ENCODE measurements at regions not wholly inside any gene's neighbourhood (a gene's known extent, or its start where the extent isn't known, plus 50 kb on each side); places are given as distances from the start of the nearest gene placed in this dataset.

DNA sequence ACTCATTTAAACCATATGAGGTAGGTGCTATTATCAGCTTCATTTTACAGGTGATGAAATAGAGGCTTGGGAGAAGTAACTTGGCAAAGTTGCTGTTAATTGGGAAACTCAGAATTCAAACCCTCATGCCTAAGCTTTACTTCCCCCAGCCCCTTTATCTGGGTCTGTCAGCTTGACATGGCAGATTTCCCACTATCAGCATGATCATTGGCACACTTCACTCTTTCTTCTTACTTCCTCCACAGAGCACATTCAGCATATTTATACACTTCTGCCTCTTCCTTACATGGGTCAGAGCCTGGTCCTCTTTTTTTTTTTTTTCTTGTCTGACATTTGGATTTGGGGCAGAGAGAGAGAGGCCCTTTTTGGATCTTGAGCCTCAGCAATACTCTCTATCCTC is 56.5 kb upstream of the ARX start:
- Histone ChIP-seq H3K27me3 (ENCODE audit: control insufficient read depth in 3 of 3, insufficient read depth in 3 of 3, low read length in 2 of 3) (no peaks in the 10 kb centered on the region), H3K4me3 (no peak overlapping the region), H3K9ac (ENCODE audit: insufficient read depth in 1 of 2, low read length in 2 of 2) (no peak overlapping the region), H3K9me3 (ENCODE audit: control insufficient read depth in 4 of 4, insufficient read depth in 3 of 4, low read length in 3 of 4) (peaks cover 0 to 4% (median 0%) of the 10 kb centered on the region in 4 donors), H3K4me1 (ENCODE audit: control insufficient read depth in 5 of 5, insufficient read depth in 5 of 5, low read length in 5 of 5) (no peaks in the 10 kb centered on the region), H3K27ac (ENCODE audit: low read depth in 1 of 2, low read length in 1 of 2) (no peak overlapping the region), H3K36me3 (ENCODE audit: control insufficient read depth in 4 of 4, insufficient read depth in 4 of 4, low read length in 4 of 4) (no peaks in the 10 kb centered on the region)
- DNase-seq: no peak
- ATAC-seq (ENCODE audit: insufficient read depth, low FRiP score): no peak
- TF ChIP-seq, protein P1, sequence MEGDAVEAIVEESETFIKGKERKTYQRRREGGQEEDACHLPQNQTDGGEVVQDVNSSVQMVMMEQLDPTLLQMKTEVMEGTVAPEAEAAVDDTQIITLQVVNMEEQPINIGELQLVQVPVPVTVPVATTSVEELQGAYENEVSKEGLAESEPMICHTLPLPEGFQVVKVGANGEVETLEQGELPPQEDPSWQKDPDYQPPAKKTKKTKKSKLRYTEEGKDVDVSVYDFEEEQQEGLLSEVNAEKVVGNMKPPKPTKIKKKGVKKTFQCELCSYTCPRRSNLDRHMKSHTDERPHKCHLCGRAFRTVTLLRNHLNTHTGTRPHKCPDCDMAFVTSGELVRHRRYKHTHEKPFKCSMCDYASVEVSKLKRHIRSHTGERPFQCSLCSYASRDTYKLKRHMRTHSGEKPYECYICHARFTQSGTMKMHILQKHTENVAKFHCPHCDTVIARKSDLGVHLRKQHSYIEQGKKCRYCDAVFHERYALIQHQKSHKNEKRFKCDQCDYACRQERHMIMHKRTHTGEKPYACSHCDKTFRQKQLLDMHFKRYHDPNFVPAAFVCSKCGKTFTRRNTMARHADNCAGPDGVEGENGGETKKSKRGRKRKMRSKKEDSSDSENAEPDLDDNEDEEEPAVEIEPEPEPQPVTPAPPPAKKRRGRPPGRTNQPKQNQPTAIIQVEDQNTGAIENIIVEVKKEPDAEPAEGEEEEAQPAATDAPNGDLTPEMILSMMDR (IDR thresholded peaks at IDR 0.05; ENCODE audit: control extremely low read depth, extremely low read depth): no peak

DNA sequence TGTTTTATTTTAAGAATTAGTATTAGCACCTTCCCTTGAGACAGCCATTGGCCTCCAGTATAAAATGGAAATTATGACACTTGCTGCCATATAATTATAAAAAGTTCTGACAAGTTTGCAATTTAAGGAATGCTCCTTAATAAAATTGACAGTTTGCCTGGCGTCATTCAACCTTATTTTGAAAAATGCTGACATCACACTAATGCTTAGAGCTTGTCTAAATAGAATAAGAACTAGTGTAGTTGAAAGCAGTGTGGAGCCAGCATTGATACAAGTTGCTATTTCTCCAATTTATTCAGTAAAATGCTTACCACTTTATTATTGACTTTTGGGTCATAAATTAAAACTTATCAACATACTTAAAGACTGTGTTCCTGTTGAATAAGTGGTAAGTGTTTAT is 54.3 kb upstream of the ARX start:
- WGBS, 2 donors: 54 to 90% methylated on average over 1 of the region's 1 CpG
- H3K27me3 ChIP-seq (ENCODE audit: control insufficient read depth in 3 of 3, insufficient read depth in 3 of 3, low read length in 2 of 3): no peaks in the 10 kb centered on the region
- TF ChIP-seq, protein P1 (IDR thresholded peaks at IDR 0.05; ENCODE audit: control extremely low read depth, extremely low read depth): no peak
- H3K4me3 ChIP-seq: no peak overlapping the region
- H3K9ac ChIP-seq (ENCODE audit: insufficient read depth in 1 of 2, low read length in 2 of 2): no peak overlapping the region
- H3K36me3 ChIP-seq (ENCODE audit: control insufficient read depth in 4 of 4, insufficient read depth in 4 of 4, low read length in 4 of 4): no peaks in the 10 kb centered on the region
- DNase-seq (no peak), ATAC-seq (ENCODE audit: insufficient read depth, low FRiP score) (no peak)
- H3K27ac ChIP-seq (ENCODE audit: low read depth in 1 of 2, low read length in 1 of 2): no peak overlapping the region
- H3K4me1 ChIP-seq (ENCODE audit: control insufficient read depth in 5 of 5, insufficient read depth in 5 of 5, low read length in 5 of 5): no peaks in the 10 kb centered on the region
- H3K9me3 ChIP-seq (ENCODE audit: control insufficient read depth in 4 of 4, insufficient read depth in 3 of 4, low read length in 3 of 4): peaks cover 0 to 4% (median 0%) of the 10 kb centered on the region in 4 donors

DNA sequence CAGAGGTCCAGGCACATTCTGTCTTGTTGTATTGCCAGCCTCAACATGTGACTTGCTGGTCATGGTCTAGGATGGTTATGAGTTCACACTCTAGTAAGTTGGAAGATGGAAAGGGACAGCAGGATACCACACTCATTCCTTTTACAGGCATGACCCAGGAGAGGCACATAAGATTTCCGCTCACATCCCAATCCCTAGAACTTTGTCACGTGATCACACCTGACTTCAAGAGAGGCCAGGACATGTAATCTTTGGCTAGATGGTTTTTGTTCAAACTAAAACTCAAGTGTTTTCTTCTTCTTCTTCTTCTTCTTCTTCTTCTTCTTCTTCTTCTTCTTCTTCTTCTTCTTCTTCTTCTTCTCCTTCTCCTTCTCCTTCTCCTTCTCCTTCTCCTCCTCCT is 53.4 kb upstream of the ARX start:
- no peak overlapping the region for H3K27ac ChIP-seq (ENCODE audit: low read depth in 1 of 2, low read length in 1 of 2)
- no peak for ATAC-seq (ENCODE audit: insufficient read depth, low FRiP score)
- TF ChIP-seq, protein P1 (IDR thresholded peaks at IDR 0.05; ENCODE audit: control extremely low read depth, extremely low read depth): no peak

DNA sequence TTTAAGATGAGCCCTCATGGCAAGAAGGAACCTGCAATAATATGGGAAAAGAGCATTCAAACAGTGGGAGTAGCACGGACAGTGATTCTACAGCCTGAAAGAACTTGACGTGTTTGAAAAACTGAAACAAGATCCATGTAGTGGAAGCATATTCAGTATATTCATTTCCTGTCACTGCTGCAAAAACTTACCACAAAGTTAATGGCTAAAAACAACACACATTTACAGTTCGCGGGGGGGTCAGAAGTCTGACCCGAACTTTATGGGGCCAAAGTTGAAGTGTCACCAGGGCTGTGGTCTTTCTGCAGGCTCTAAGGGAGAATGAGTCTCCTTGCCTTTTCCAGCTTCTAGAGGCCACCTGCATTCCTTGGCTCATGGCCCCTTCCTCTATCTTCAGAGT is 52.6 kb upstream of the ARX start:
- no peak overlapping the region for H3K4me3 ChIP-seq
- H3K9me3 ChIP-seq (ENCODE audit: control insufficient read depth in 4 of 4, insufficient read depth in 3 of 4, low read length in 3 of 4): peaks cover 0 to 4% (median 0%) of the 10 kb centered on the region in 4 donors
- no peaks in the 10 kb centered on the region for H3K36me3 ChIP-seq (ENCODE audit: control insufficient read depth in 4 of 4, insufficient read depth in 4 of 4, low read length in 4 of 4)
- H3K27ac ChIP-seq (ENCODE audit: low read depth in 1 of 2, low read length in 1 of 2): no peak overlapping the region
- H3K9ac ChIP-seq (ENCODE audit: insufficient read depth in 1 of 2, low read length in 2 of 2): no peak overlapping the region
- ATAC-seq (ENCODE audit: insufficient read depth, low FRiP score): no peak
- no peaks in the 10 kb centered on the region for H3K4me1 ChIP-seq (ENCODE audit: control insufficient read depth in 5 of 5, insufficient read depth in 5 of 5, low read length in 5 of 5)
- no peak for DNase-seq
- peaks cover 0 to 4% (median 0%) of the 10 kb centered on the region in 3 donors for H3K27me3 ChIP-seq (ENCODE audit: control insufficient read depth in 3 of 3, insufficient read depth in 3 of 3, low read length in 2 of 3)
- WGBS, 2 donors: 67 to 75% methylated on average over 5 of the region's 5 CpGs
- TF ChIP-seq, protein P1 (IDR thresholded peaks at IDR 0.05; ENCODE audit: control extremely low read depth, extremely low read depth): no peak

More for the DNA sequence above, 53.4 kb upstream of the ARX start:
- Histone ChIP-seq H3K4me3 (no peak overlapping the region), H3K4me1 (ENCODE audit: control insufficient read depth in 5 of 5, insufficient read depth in 5 of 5, low read length in 5 of 5) (no peaks in the 10 kb centered on the region), H3K9ac (ENCODE audit: insufficient read depth in 1 of 2, low read length in 2 of 2) (no peak overlapping the region), H3K36me3 (ENCODE audit: control insufficient read depth in 4 of 4, insufficient read depth in 4 of 4, low read length in 4 of 4) (no peaks in the 10 kb centered on the region), H3K27me3 (ENCODE audit: control insufficient read depth in 3 of 3, insufficient read depth in 3 of 3, low read length in 2 of 3) (peaks cover 0 to 2% (median 0%) of the 10 kb centered on the region in 3 donors), H3K9me3 (ENCODE audit: control insufficient read depth in 4 of 4, insufficient read depth in 3 of 4, low read length in 3 of 4) (peaks cover 0 to 4% (median 0%) of the 10 kb centered on the region in 4 donors)
- WGBS, 2 donors: 86 to 100% methylated on average over 2 of the region's 2 CpGs
- no peak for DNase-seq

Data from lung (tissue), 11 donors.